ENCODE measurements at regions not wholly inside any gene's neighbourhood (a gene's known extent, or its start where the extent isn't known, plus 50 kb on each side); places are given as distances from the start of the nearest gene placed in this dataset.
A peak's percentile ranks its signal among the peaks of the same experiment; 100 is the strongest.

GRCh38 chr19:42662712-42663111 is 68.0 kb upstream of the CEACAM8 start:
- no peak for DNase-seq (ENCODE audit: low read depth)
- no peak for TF ChIP-seq CTCF (IDR thresholded peaks at IDR 0.05; ENCODE audit: insufficient read depth, low read length)
- no peak overlapping the region for H3K4me3 ChIP-seq (ENCODE audit: low read depth, low read length)

- no peak overlapping the region for H3K4me3 ChIP-seq (ENCODE audit: low read depth, low read length)
- DNase-seq (ENCODE audit: low read depth): no peak
- no peak for TF ChIP-seq CTCF (IDR thresholded peaks at IDR 0.05; ENCODE audit: insufficient read depth, low read length)
Measured at GRCh38 chr19:42660353-42660752, 65.6 kb upstream of the CEACAM8 start.

- no peak overlapping the region for H3K4me3 ChIP-seq (ENCODE audit: low read depth, low read length)
- TF ChIP-seq CTCF (IDR thresholded peaks at IDR 0.05; ENCODE audit: insufficient read depth, low read length): no peak
- DNase-seq (ENCODE audit: low read depth): peak; percentile 28
Measured at GRCh38 chr19:42658076-42658475, 63.4 kb upstream of the CEACAM8 start.

- peak; percentile 23 for DNase-seq (ENCODE audit: low read depth)
Measured at GRCh38 chr19:42657556-42657955, 62.8 kb upstream of the CEACAM8 start.

GRCh38 chr19:42655748-42656147 is 61.0 kb upstream of the CEACAM8 start:
- no peak overlapping the region for H3K4me3 ChIP-seq (ENCODE audit: low read depth, low read length)
- TF ChIP-seq CTCF (IDR thresholded peaks at IDR 0.05; ENCODE audit: insufficient read depth, low read length): no peak
- no peak for DNase-seq (ENCODE audit: low read depth)

More at GRCh38 chr19:42657556-42657955, 62.8 kb upstream of the CEACAM8 start:
- no peak overlapping the region for H3K4me3 ChIP-seq (ENCODE audit: low read depth, low read length)
- no peak for TF ChIP-seq CTCF (IDR thresholded peaks at IDR 0.05; ENCODE audit: insufficient read depth, low read length)

GRCh38 chr19:42653841-42654240 is 59.1 kb upstream of the CEACAM8 start:
- TF ChIP-seq CTCF (IDR thresholded peaks at IDR 0.05; ENCODE audit: insufficient read depth, low read length): no peak
- DNase-seq (ENCODE audit: low read depth): no peak

GRCh38 chr19:42652021-42652420 is 57.3 kb upstream of the CEACAM8 start:
- TF ChIP-seq CTCF (IDR thresholded peaks at IDR 0.05; ENCODE audit: insufficient read depth, low read length): no peak
- no peak overlapping the region for H3K4me3 ChIP-seq (ENCODE audit: low read depth, low read length)
- no peak for DNase-seq (ENCODE audit: low read depth)

More at GRCh38 chr19:42653841-42654240, 59.1 kb upstream of the CEACAM8 start:
- H3K4me3 ChIP-seq (ENCODE audit: low read depth, low read length): no peak overlapping the region
